Esophagus squamous epithelium (tissue), 5 donors: ENCODE measurements at regions not wholly inside any gene's neighbourhood (a gene's known extent, or its start where the extent isn't known, plus 50 kb on each side); places are given as distances from the start of the nearest gene placed in this dataset.

Experiments
- DNase-seq: peaks from one replicate; lab custom pipeline; 2025; lab: John Stamatoyannopoulos, UW
- H3K27ac ChIP-seq, 4 donors: fragments of 200-600 bp; sonication (generic); one replicate each; pipeline ENCODE4 v1.5.1; 2016 to 2019; ENCODE audit warnings: mild to moderate bottlenecking in 1 of 4
- H3K27me3 ChIP-seq, 4 donors: fragments of 200-600 bp; sonication (generic); 1 replicate in 3 of 4; 2 replicates in 1 of 4; pipeline versions ENCODE4 v1.5.1 to v1.6.0; 2017 to 2021; ENCODE audit warnings: antibody characterized with exemption in 1 of 4
- H3K36me3 ChIP-seq, 3 donors: fragments of 200-600 bp; sonication (generic); one replicate each; pipeline ENCODE4 v1.5.1; 2016 to 2019
- H3K4me1 ChIP-seq, 3 donors: fragments of 200-600 bp; sonication (generic); one replicate each; pipeline ENCODE4 v1.5.1; 2017 to 2019
- H3K4me3 ChIP-seq, 4 donors: fragments of 200-600 bp; sonication (generic); 1 replicate in 3 of 4; 2 replicates in 1 of 4; pipeline ENCODE4 v1.5.1; 2016 to 2019; ENCODE audit warnings: mild to moderate bottlenecking in 2 of 4, moderate library complexity in 1 of 4
- H3K9me3 ChIP-seq, 3 donors: fragments of 200-600 bp; sonication (generic); one replicate each; pipeline ENCODE4 v1.5.1; 2016 to 2019
- CTCF ChIP-seq, 6 experiments: fragments of 450-650 bp in 4 of 6; fragments of 200-600 bp in 2 of 6; sonication (generic) in 2 of 6; IDR thresholded peaks; one replicate each; pipeline ENCODE4 v1.5.1; 2016 to 2019; ENCODE audit warnings: antibody characterized with exemption in 6 of 6, mild to moderate bottlenecking in 4 of 6, moderate library complexity in 4 of 6
- POLR2A ChIP-seq, 4 donors: fragments of 450-650 bp; IDR thresholded peaks; one replicate each; pipeline ENCODE4 v1.6.1; 2017; ENCODE audit warnings: antibody characterized with exemption in 4 of 4, mild to moderate bottlenecking in 4 of 4, moderate library complexity in 3 of 4
- WGBS, 2 donors: methylation state at CpG; one replicate each; pipeline ENCODE4 v1.1.5; 2018; 5-methylcytosine and 5-hydroxymethylcytosine counted together
- intact Hi-C: fragments of 100-400 bp; cut with DNase I; formaldehyde crosslinking; loops from one replicate; pipeline ENCODE4 v1.15.0; 2022
- donor health status: DM: yes; HTN: yes; CAD: no.

- intact Hi-C loops: no loop called here
- DNase-seq: no peak
- 89 to 90% methylated on average over 4 to 5 of the region's 5 CpGs for WGBS, 2 donors
- no peak overlapping the region for H3K4me3 ChIP-seq
- H3K36me3 ChIP-seq: no peaks in the 10 kb centered on the region
- peaks cover 0 to 5% (median 0%) of the 10 kb centered on the region in 3 donors for H3K9me3 ChIP-seq
- H3K27ac ChIP-seq: no peak overlapping the region
- no peaks in the 10 kb centered on the region for H3K27me3 ChIP-seq
- peaks cover 0 to 22% (median 2%) of the 10 kb centered on the region in 3 donors for H3K4me1 ChIP-seq
- TF ChIP-seq CTCF (IDR thresholded peaks at IDR 0.05) (no peak), POLR2A (IDR thresholded peaks at IDR 0.05) (no peak)
These were observed 182.7 kb upstream of the ARG1 start for GRCh38 chr6:131390322-131390721.

- no peak overlapping the region for H3K4me3 ChIP-seq
- TF ChIP-seq POLR2A (IDR thresholded peaks at IDR 0.05) (no peak), CTCF (IDR thresholded peaks at IDR 0.05) (no peak)
- no peaks in the 10 kb centered on the region for H3K36me3 ChIP-seq
- no peak for DNase-seq
- peaks cover 0 to 5% (median 0%) of the 10 kb centered on the region in 3 donors for H3K9me3 ChIP-seq
- WGBS, 2 donors: 82 to 96% methylated on average over 1 of the region's 1 CpG
- no peaks in the 10 kb centered on the region for H3K27me3 ChIP-seq
- peaks cover 0 to 14% (median 0%) of the 10 kb centered on the region in 3 donors for H3K4me1 ChIP-seq
- intact Hi-C loops: no loop called here
- H3K27ac ChIP-seq: no peak overlapping the region
These were observed 181.9 kb upstream of the ARG1 start for GRCh38 chr6:131391116-131391515.

- Histone ChIP-seq H3K27ac (no peak overlapping the region), H3K36me3 (no peaks in the 10 kb centered on the region), H3K9me3 (peaks cover 0 to 5% (median 0%) of the 10 kb centered on the region in 3 donors), H3K27me3 (no peaks in the 10 kb centered on the region), H3K4me3 (no peak overlapping the region), H3K4me1 (peaks cover 0 to 5% (median 0%) of the 10 kb centered on the region in 3 donors)
- TF ChIP-seq POLR2A (IDR thresholded peaks at IDR 0.05) (no peak), CTCF (IDR thresholded peaks at IDR 0.05) (no peak)
- 56 to 66% methylated on average over 2 of the region's 2 CpGs for WGBS, 2 donors
- intact Hi-C loops: no loop called here
- DNase-seq: no peak
These were observed 179.6 kb upstream of the ARG1 start for GRCh38 chr6:131393433-131393832.

GRCh38 chr6:131394768-131395432 lies 178.1 kb upstream of the ARG1 start:
- Histone ChIP-seq H3K9me3 (peaks cover 0 to 5% (median 0%) of the 10 kb centered on the region in 3 donors), H3K4me3 (no peak overlapping the region), H3K4me1 (peaks cover 0 to 5% (median 0%) of the 10 kb centered on the region in 3 donors), H3K27ac (no peak overlapping the region), H3K36me3 (no peaks in the 10 kb centered on the region), H3K27me3 (no peaks in the 10 kb centered on the region)
- intact Hi-C loops: no loop called here
- no peak for DNase-seq
- 33 to 46% methylated on average over 1 of the region's 1 CpG for WGBS, 2 donors
- TF ChIP-seq CTCF (IDR thresholded peaks at IDR 0.05): no peak
- no peak for TF ChIP-seq POLR2A (IDR thresholded peaks at IDR 0.05)

- peaks cover 0 to 6% (median 5%) of the 10 kb centered on the region in 3 donors for H3K9me3 ChIP-seq
- no peak for DNase-seq
- intact Hi-C loops: no loop called here
- H3K36me3 ChIP-seq: no peaks in the 10 kb centered on the region
- 87% methylated on average over 3 of the region's 3 CpGs for WGBS, 2 donors
- TF ChIP-seq CTCF (IDR thresholded peaks at IDR 0.05) (no peak), POLR2A (IDR thresholded peaks at IDR 0.05) (no peak)
- H3K27me3 ChIP-seq: no peaks in the 10 kb centered on the region
- peaks cover 0 to 5% (median 0%) of the 10 kb centered on the region in 3 donors for H3K4me1 ChIP-seq
- no peak overlapping the region for H3K27ac ChIP-seq
- H3K4me3 ChIP-seq: no peak overlapping the region
These were observed 174.8 kb upstream of the ARG1 start for GRCh38 chr6:131398176-131398575.
